ENCODE measurements at regions not wholly inside any gene's neighbourhood (a gene's known extent, or its start where the extent isn't known, plus 50 kb on each side); places are given as distances from the start of the nearest gene placed in this dataset.

- no peak for TF ChIP-seq PAX5 (IDR thresholded peaks at IDR 0.05; ENCODE audit: insufficient read depth, low read length, severe bottlenecking)
- TF ChIP-seq POLR2AphosphoS5 (IDR thresholded peaks at IDR 0.05; ENCODE audit: low read depth, low read length): no peak
Measured at GRCh38 chr12:78330131-78330530, 499.4 kb downstream of the NAV3 start.

All from GM12891 (cell line).